ENCODE measurements at regions not wholly inside any gene's neighbourhood (a gene's known extent, or its start where the extent isn't known, plus 50 kb on each side); places are given as distances from the start of the nearest gene placed in this dataset.

GRCh38 chr13:97079726-97080125 lies 85.5 kb upstream of the OXGR1 start:
- Histone ChIP-seq H3K36me3 (ENCODE audit: control insufficient read depth in 2 of 2, insufficient read depth in 2 of 2, low read length in 2 of 2) (no peaks in the 10 kb centered on the region), H3K27me3 (ENCODE audit: control insufficient read depth in 2 of 2, insufficient read depth in 2 of 2, low read length in 2 of 2) (no peaks in the 10 kb centered on the region), H3K27ac (ENCODE audit: low read depth in 2 of 2, low read length in 2 of 2) (no peak overlapping the region), H3K9me3 (ENCODE audit: control insufficient read depth in 2 of 2, low read length in 2 of 2) (no peaks in the 10 kb centered on the region), H3K4me1 (ENCODE audit: control insufficient read depth in 2 of 2, insufficient read depth in 2 of 2, low read length in 2 of 2) (no peaks in the 10 kb centered on the region), H3K4me3 (ENCODE audit: low read length in 2 of 2) (no peak overlapping the region), H3K9ac (ENCODE audit: low read depth in 1 of 2, low read length in 2 of 2) (no peak overlapping the region)

DNA sequence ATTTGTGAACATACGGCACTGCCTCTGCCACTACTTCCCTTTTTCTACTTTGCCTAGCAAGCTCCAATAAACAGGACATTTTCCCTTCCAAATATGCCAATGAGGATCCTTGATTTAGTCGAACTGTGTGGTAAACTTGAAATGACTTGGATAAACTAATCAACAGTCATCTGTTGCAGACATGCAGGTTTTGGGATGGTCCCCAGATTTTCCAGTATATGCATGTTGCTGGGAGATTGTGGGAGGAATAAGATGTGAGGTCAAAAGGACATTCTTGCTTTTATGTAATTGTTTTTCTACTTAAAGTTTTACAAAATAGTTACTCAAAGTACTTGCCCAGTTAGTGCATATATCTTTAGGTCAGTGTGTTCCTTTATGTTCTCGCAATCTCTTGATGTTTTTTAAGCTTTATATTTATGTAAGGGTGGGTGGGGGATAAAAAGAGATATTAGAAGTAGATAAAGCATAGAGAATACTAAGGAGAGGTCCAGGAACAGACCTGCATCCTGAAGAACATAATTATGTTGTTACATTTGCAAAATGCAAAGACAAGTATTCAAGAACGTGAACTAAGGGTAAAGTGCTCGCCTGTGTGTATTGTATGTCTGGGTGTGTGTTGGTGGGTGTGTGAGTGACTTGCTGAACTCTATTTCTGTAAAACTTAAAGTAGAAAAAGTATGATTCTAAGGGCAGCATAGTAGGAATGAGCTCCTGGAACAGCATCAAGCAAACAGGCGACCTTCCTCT lies 88.4 kb upstream of the OXGR1 start:
- Histone ChIP-seq H3K36me3 (ENCODE audit: control insufficient read depth in 2 of 2, insufficient read depth in 2 of 2, low read length in 2 of 2) (no peaks in the 10 kb centered on the region), H3K9me3 (ENCODE audit: control insufficient read depth in 2 of 2, low read length in 2 of 2) (no peaks in the 10 kb centered on the region), H3K9ac (ENCODE audit: low read depth in 1 of 2, low read length in 2 of 2) (no peak overlapping the region), H3K4me1 (ENCODE audit: control insufficient read depth in 2 of 2, insufficient read depth in 2 of 2, low read length in 2 of 2) (no peaks in the 10 kb centered on the region), H3K27me3 (ENCODE audit: control insufficient read depth in 2 of 2, insufficient read depth in 2 of 2, low read length in 2 of 2) (no peaks in the 10 kb centered on the region), H3K4me3 (ENCODE audit: low read length in 2 of 2) (no peak overlapping the region), H3K27ac (ENCODE audit: low read depth in 2 of 2, low read length in 2 of 2) (no peak overlapping the region)

- Histone ChIP-seq H3K4me1 (ENCODE audit: control insufficient read depth in 2 of 2, insufficient read depth in 2 of 2, low read length in 2 of 2) (no peaks in the 10 kb centered on the region), H3K4me3 (ENCODE audit: low read length in 2 of 2) (no peak overlapping the region), H3K27ac (ENCODE audit: low read depth in 2 of 2, low read length in 2 of 2) (no peak overlapping the region), H3K27me3 (ENCODE audit: control insufficient read depth in 2 of 2, insufficient read depth in 2 of 2, low read length in 2 of 2) (no peaks in the 10 kb centered on the region), H3K9me3 (ENCODE audit: control insufficient read depth in 2 of 2, low read length in 2 of 2) (no peaks in the 10 kb centered on the region), H3K36me3 (ENCODE audit: control insufficient read depth in 2 of 2, insufficient read depth in 2 of 2, low read length in 2 of 2) (no peaks in the 10 kb centered on the region), H3K9ac (ENCODE audit: low read depth in 1 of 2, low read length in 2 of 2) (no peak overlapping the region)
Measured at GRCh38 chr13:97091196-97091595, 96.9 kb upstream of the OXGR1 start.

DNA sequence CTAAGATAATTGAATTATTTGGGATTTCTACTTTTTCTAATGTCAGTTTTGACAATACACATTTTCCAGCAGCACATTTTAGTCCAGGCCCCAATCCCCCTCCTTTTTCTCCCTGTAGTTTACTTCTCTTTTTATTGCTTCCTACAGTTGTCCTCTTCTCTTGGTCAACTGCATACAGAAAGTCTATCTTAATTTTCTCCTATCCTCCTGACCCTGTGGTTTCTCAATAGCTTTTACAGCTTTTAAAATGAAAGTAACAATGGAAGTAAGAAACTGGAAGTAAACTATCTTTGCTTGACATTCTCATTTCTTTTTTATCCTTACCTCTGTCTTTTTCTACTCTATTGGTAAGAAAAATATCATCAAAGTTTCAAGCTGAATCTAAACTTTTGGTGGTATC lies 106.5 kb upstream of the OXGR1 start:
- Histone ChIP-seq H3K36me3 (ENCODE audit: control insufficient read depth in 2 of 2, insufficient read depth in 2 of 2, low read length in 2 of 2) (no peaks in the 10 kb centered on the region), H3K27me3 (ENCODE audit: control insufficient read depth in 2 of 2, insufficient read depth in 2 of 2, low read length in 2 of 2) (no peaks in the 10 kb centered on the region), H3K9ac (ENCODE audit: low read depth in 1 of 2, low read length in 2 of 2) (no peak overlapping the region), H3K9me3 (ENCODE audit: control insufficient read depth in 2 of 2, low read length in 2 of 2) (no peaks in the 10 kb centered on the region), H3K27ac (ENCODE audit: low read depth in 2 of 2, low read length in 2 of 2) (no peak overlapping the region), H3K4me1 (ENCODE audit: control insufficient read depth in 2 of 2, insufficient read depth in 2 of 2, low read length in 2 of 2) (no peaks in the 10 kb centered on the region), H3K4me3 (ENCODE audit: low read length in 2 of 2) (no peak overlapping the region)

GRCh38 chr13:97101912-97102708 lies 107.8 kb upstream of the OXGR1 start:
- Histone ChIP-seq H3K9ac (ENCODE audit: low read depth in 1 of 2, low read length in 2 of 2) (no peak overlapping the region), H3K4me3 (ENCODE audit: low read length in 2 of 2) (no peak overlapping the region), H3K27ac (ENCODE audit: low read depth in 2 of 2, low read length in 2 of 2) (no peak overlapping the region), H3K27me3 (ENCODE audit: control insufficient read depth in 2 of 2, insufficient read depth in 2 of 2, low read length in 2 of 2) (no peaks in the 10 kb centered on the region), H3K9me3 (ENCODE audit: control insufficient read depth in 2 of 2, low read length in 2 of 2) (no peaks in the 10 kb centered on the region), H3K4me1 (ENCODE audit: control insufficient read depth in 2 of 2, insufficient read depth in 2 of 2, low read length in 2 of 2) (no peaks in the 10 kb centered on the region), H3K36me3 (ENCODE audit: control insufficient read depth in 2 of 2, insufficient read depth in 2 of 2, low read length in 2 of 2) (no peaks in the 10 kb centered on the region)

DNA sequence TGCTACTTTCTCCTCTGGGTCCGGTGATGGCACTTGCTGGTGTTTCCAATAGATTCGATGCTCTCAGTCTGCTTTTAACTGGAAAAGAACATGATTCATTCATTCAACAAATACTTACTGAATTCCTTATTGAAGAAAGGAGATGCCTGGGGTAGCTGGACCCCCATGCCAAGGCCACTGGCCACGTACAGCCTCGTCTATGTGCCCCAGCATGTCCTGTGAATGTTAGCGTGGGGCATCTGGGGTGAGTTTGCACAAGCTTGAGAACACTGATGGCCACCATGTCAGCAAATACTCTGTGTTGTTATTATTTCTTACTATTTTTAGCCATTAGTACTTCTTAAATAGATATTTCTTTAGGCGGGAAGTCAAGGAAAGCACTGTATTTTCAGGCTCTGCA lies 112.0 kb upstream of the OXGR1 start:
- H3K27ac ChIP-seq (ENCODE audit: low read depth in 2 of 2, low read length in 2 of 2), result no peak overlapping the region
- no peaks in the 10 kb centered on the region for H3K27me3 ChIP-seq (ENCODE audit: control insufficient read depth in 2 of 2, insufficient read depth in 2 of 2, low read length in 2 of 2)
- H3K9me3 ChIP-seq (ENCODE audit: control insufficient read depth in 2 of 2, low read length in 2 of 2), result no peaks in the 10 kb centered on the region
- H3K4me1 ChIP-seq (ENCODE audit: control insufficient read depth in 2 of 2, insufficient read depth in 2 of 2, low read length in 2 of 2), result peaks cover 2 to 6% of the 10 kb centered on the region in 2 donors
- no peaks in the 10 kb centered on the region for H3K36me3 ChIP-seq (ENCODE audit: control insufficient read depth in 2 of 2, insufficient read depth in 2 of 2, low read length in 2 of 2)
- no peak overlapping the region for H3K4me3 ChIP-seq (ENCODE audit: low read length in 2 of 2)
- H3K9ac ChIP-seq (ENCODE audit: low read depth in 1 of 2, low read length in 2 of 2), result no peak overlapping the region

- Histone ChIP-seq H3K9ac (ENCODE audit: low read depth in 1 of 2, low read length in 2 of 2) (no peak overlapping the region), H3K4me3 (ENCODE audit: low read length in 2 of 2) (no peak overlapping the region), H3K27ac (ENCODE audit: low read depth in 2 of 2, low read length in 2 of 2) (no peak overlapping the region), H3K36me3 (ENCODE audit: control insufficient read depth in 2 of 2, insufficient read depth in 2 of 2, low read length in 2 of 2) (no peaks in the 10 kb centered on the region), H3K9me3 (ENCODE audit: control insufficient read depth in 2 of 2, low read length in 2 of 2) (no peaks in the 10 kb centered on the region), H3K27me3 (ENCODE audit: control insufficient read depth in 2 of 2, insufficient read depth in 2 of 2, low read length in 2 of 2) (no peaks in the 10 kb centered on the region), H3K4me1 (ENCODE audit: control insufficient read depth in 2 of 2, insufficient read depth in 2 of 2, low read length in 2 of 2) (peaks cover 2 to 6% of the 10 kb centered on the region in 2 donors)
Measured at GRCh38 chr13:97107815-97108529, 113.7 kb upstream of the OXGR1 start.

DNA sequence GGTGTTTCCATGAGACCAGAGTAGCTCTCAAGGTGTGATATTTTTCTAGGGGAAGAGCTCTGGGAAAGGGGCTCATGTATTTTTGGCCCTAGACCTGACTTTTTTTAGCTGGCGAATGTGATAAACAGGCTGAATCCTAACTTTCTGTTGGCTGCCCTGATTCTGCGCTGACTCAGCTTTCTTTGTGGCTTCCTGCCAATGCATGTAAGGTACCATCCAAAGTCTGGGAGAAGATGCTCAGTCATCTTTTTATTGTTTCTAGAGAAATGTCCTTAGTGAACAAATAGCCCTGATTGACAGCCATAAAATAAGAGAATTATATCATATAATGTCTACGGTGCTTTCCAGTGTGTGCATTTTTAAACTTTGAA lies 113.6 kb upstream of the MBNL2 start:
- Histone ChIP-seq H3K4me3 (ENCODE audit: low read length in 2 of 2) (no peak overlapping the region), H3K4me1 (ENCODE audit: control insufficient read depth in 2 of 2, insufficient read depth in 2 of 2, low read length in 2 of 2) (peaks cover 4 to 7% of the 10 kb centered on the region in 2 donors), H3K36me3 (ENCODE audit: control insufficient read depth in 2 of 2, insufficient read depth in 2 of 2, low read length in 2 of 2) (no peaks in the 10 kb centered on the region), H3K9ac (ENCODE audit: low read depth in 1 of 2, low read length in 2 of 2) (no peak overlapping the region), H3K9me3 (ENCODE audit: control insufficient read depth in 2 of 2, low read length in 2 of 2) (no peaks in the 10 kb centered on the region), H3K27me3 (ENCODE audit: control insufficient read depth in 2 of 2, insufficient read depth in 2 of 2, low read length in 2 of 2) (no peaks in the 10 kb centered on the region), H3K27ac (ENCODE audit: low read depth in 2 of 2, low read length in 2 of 2) (no peak overlapping the region)

DNA sequence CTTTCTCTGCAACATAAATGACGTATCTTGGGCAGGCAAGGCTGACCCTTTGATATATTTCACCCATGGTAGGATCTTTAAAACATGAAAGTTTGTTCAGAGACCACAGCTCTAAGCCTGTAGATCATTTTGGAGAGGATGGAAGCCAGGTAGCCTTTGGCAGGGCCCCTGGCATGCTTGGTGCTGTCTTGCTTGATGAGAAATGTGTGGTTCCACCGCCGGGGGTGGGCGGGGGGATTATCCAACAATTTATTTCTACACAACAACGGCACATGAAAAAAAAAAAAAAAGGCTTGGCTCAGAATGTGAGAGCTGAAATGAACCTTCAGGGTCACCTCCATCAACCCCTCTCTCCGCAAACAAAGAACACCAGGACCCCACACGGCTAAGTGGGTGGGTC lies 112.9 kb upstream of the MBNL2 start:
- peak overlapping the region in 1 of 2 donors; percentile 16 for H3K4me3 ChIP-seq (ENCODE audit: low read length in 2 of 2)
- H3K36me3 ChIP-seq (ENCODE audit: control insufficient read depth in 2 of 2, insufficient read depth in 2 of 2, low read length in 2 of 2), result no peaks in the 10 kb centered on the region
- H3K4me1 ChIP-seq (ENCODE audit: control insufficient read depth in 2 of 2, insufficient read depth in 2 of 2, low read length in 2 of 2), result peaks cover 7 to 10% of the 10 kb centered on the region in 2 donors
- H3K9ac ChIP-seq (ENCODE audit: low read depth in 1 of 2, low read length in 2 of 2), result no peak overlapping the region
- no peaks in the 10 kb centered on the region for H3K9me3 ChIP-seq (ENCODE audit: control insufficient read depth in 2 of 2, low read length in 2 of 2)
- no peak overlapping the region for H3K27ac ChIP-seq (ENCODE audit: low read depth in 2 of 2, low read length in 2 of 2)
- no peaks in the 10 kb centered on the region for H3K27me3 ChIP-seq (ENCODE audit: control insufficient read depth in 2 of 2, insufficient read depth in 2 of 2, low read length in 2 of 2)

Measured in mucosa of rectum (tissue), 2 donors.